Stimulated activated memory B cell treated with anti-CD40 and anti-IgM and Interleukin-4, amounts not matched to agents 10 μg/mL and 1 μg/mL and 100 μg/mL, for 72 hours (primary cell): ENCODE measurements at regions not wholly inside any gene's neighbourhood (a gene's known extent, or its start where the extent isn't known, plus 50 kb on each side); places are given as distances from the start of the nearest gene placed in this dataset.
"Not testable (repeated sequence)": the region's sequence is repeated elsewhere in the genome, so short reads cannot be mapped to it uniquely, and the experiment has no call there.

Experiments
- ATAC-seq: fragments of 150-1000 bp; cut with Tn5 transposase; 2 replicates; pipeline ENCODE4 v1.10.0; 2021
- H3K27ac Mint-ChIP-seq: one replicate; pipeline ENCODE4 v1.8.0; 2022; ENCODE audit warnings: mild to moderate bottlenecking, mixed read lengths
- H3K27me3 Mint-ChIP-seq: one replicate; pipeline ENCODE4 v1.8.0; 2022; ENCODE audit warnings: mixed read lengths
- H3K36me3 Mint-ChIP-seq: one replicate; pipeline ENCODE4 v1.8.0; 2022; ENCODE audit warnings: mixed read lengths
- H3K4me1 Mint-ChIP-seq: one replicate; pipeline ENCODE4 v1.8.0; 2022; ENCODE audit warnings: mixed read lengths
- H3K4me3 Mint-ChIP-seq: one replicate; pipeline ENCODE4 v1.8.0; 2022; ENCODE audit warnings: mild to moderate bottlenecking, moderate library complexity, mixed read lengths
- H3K9me3 Mint-ChIP-seq: one replicate; pipeline ENCODE4 v1.8.0; 2022; ENCODE audit warnings: mixed read lengths

GRCh38 chr4:85018983-85019382, 52.5 kb upstream of the WDFY3 start:
- no peaks in the 10 kb centered on the region for H3K4me1 Mint-ChIP-seq
- no peaks in the 10 kb centered on the region for H3K36me3 Mint-ChIP-seq
- no peak overlapping the region for H3K4me3 Mint-ChIP-seq
- H3K27ac Mint-ChIP-seq = no peak overlapping the region
- no peak for ATAC-seq
- peaks cover 20% of the 10 kb centered on the region for H3K27me3 Mint-ChIP-seq
- H3K9me3 Mint-ChIP-seq = peaks cover 7% of the 10 kb centered on the region

- Mint-ChIP-seq H3K36me3 (no peaks in the 10 kb centered on the region), H3K9me3 (peaks cover 7% of the 10 kb centered on the region), H3K4me3 (no peak overlapping the region), H3K4me1 (no peaks in the 10 kb centered on the region), H3K27ac (no peak overlapping the region), H3K27me3 (peaks cover 20% of the 10 kb centered on the region)
- ATAC-seq = no peak
Measured at GRCh38 chr4:85019411-85019810, 52.9 kb upstream of the WDFY3 start.

- no peak for ATAC-seq
- Mint-ChIP-seq H3K4me1 (no peaks in the 10 kb centered on the region), H3K27me3 (peaks cover 10% of the 10 kb centered on the region), H3K4me3 (no peak overlapping the region), H3K27ac (no peak overlapping the region), H3K36me3 (no peaks in the 10 kb centered on the region), H3K9me3 (no peaks in the 10 kb centered on the region)
Measured at GRCh38 chr4:85024671-85025070, 58.2 kb upstream of the WDFY3 start.

- ATAC-seq = no peak
- no peaks in the 10 kb centered on the region for H3K9me3 Mint-ChIP-seq
- H3K4me3 Mint-ChIP-seq = no peak overlapping the region
- no peaks in the 10 kb centered on the region for H3K4me1 Mint-ChIP-seq
- no peaks in the 10 kb centered on the region for H3K27me3 Mint-ChIP-seq
- H3K36me3 Mint-ChIP-seq = no peaks in the 10 kb centered on the region
- H3K27ac Mint-ChIP-seq = no peak overlapping the region
Measured at GRCh38 chr4:85028910-85029309, 62.4 kb upstream of the WDFY3 start.

- Mint-ChIP-seq H3K4me3 (no peak overlapping the region), H3K27ac (no peak overlapping the region), H3K9me3 (peaks cover 4% of the 10 kb centered on the region), H3K27me3 (no peaks in the 10 kb centered on the region), H3K4me1 (no peaks in the 10 kb centered on the region), H3K36me3 (no peaks in the 10 kb centered on the region)
- ATAC-seq = no peak
Measured at GRCh38 chr4:85029453-85029852, 63.0 kb upstream of the WDFY3 start.

GRCh38 chr4:85030156-85030555, 63.7 kb upstream of the WDFY3 start:
- no peaks in the 10 kb centered on the region for H3K27me3 Mint-ChIP-seq
- H3K9me3 Mint-ChIP-seq = peaks cover 4% of the 10 kb centered on the region
- ATAC-seq = no peak
- H3K27ac Mint-ChIP-seq = no peak overlapping the region
- H3K36me3 Mint-ChIP-seq = no peaks in the 10 kb centered on the region
- no peak overlapping the region for H3K4me3 Mint-ChIP-seq
- no peaks in the 10 kb centered on the region for H3K4me1 Mint-ChIP-seq

GRCh38 chr4:85033838-85034237, 67.3 kb upstream of the WDFY3 start:
- H3K27me3 Mint-ChIP-seq, H3K36me3 Mint-ChIP-seq, H3K4me3 Mint-ChIP-seq, H3K4me1 Mint-ChIP-seq, ATAC-seq, H3K9me3 Mint-ChIP-seq, H3K27ac Mint-ChIP-seq: not testable (repeated sequence)

- no peak for ATAC-seq
- Mint-ChIP-seq H3K4me1 (no peaks in the 10 kb centered on the region), H3K9me3 (no peaks in the 10 kb centered on the region), H3K4me3 (no peak overlapping the region), H3K27me3 (peaks cover 16% of the 10 kb centered on the region), H3K27ac (no peak overlapping the region), H3K36me3 (no peaks in the 10 kb centered on the region)
Measured at GRCh38 chr4:85039526-85039925, 73.0 kb upstream of the WDFY3 start.

- H3K9me3 Mint-ChIP-seq, H3K4me3 Mint-ChIP-seq, H3K27ac Mint-ChIP-seq, ATAC-seq, H3K36me3 Mint-ChIP-seq, H3K4me1 Mint-ChIP-seq: not testable (repeated sequence)
- H3K27me3 Mint-ChIP-seq = peaks cover 45% of the 10 kb centered on the region
Measured at GRCh38 chr4:85043812-85044496, 77.5 kb upstream of the WDFY3 start.

GRCh38 chr4:85050736-85051135, 84.2 kb upstream of the WDFY3 start:
- Mint-ChIP-seq H3K4me3 (no peak overlapping the region), H3K36me3 (no peaks in the 10 kb centered on the region), H3K27me3 (peaks cover 26% of the 10 kb centered on the region), H3K4me1 (no peaks in the 10 kb centered on the region), H3K27ac (no peak overlapping the region), H3K9me3 (peaks cover 5% of the 10 kb centered on the region)
- no peak for ATAC-seq

GRCh38 chr4:85051526-85051925, 85.0 kb upstream of the WDFY3 start:
- no peak for ATAC-seq
- Mint-ChIP-seq H3K36me3 (no peaks in the 10 kb centered on the region), H3K27me3 (peaks cover 21% of the 10 kb centered on the region), H3K4me3 (no peak overlapping the region), H3K9me3 (peaks cover 5% of the 10 kb centered on the region), H3K27ac (no peak overlapping the region), H3K4me1 (no peaks in the 10 kb centered on the region)

GRCh38 chr4:85054925-85055324, 88.4 kb upstream of the WDFY3 start:
- peaks cover 24% of the 10 kb centered on the region for H3K27me3 Mint-ChIP-seq
- not testable (repeated sequence) for H3K4me1 Mint-ChIP-seq, H3K36me3 Mint-ChIP-seq, H3K9me3 Mint-ChIP-seq, ATAC-seq, H3K4me3 Mint-ChIP-seq, H3K27ac Mint-ChIP-seq

GRCh38 chr4:85058551-85058950, 92.1 kb upstream of the WDFY3 start:
- Mint-ChIP-seq H3K27ac (no peak overlapping the region), H3K9me3 (no peaks in the 10 kb centered on the region), H3K4me3 (no peak overlapping the region)

GRCh38 chr4:85061974-85062373, 95.5 kb upstream of the WDFY3 start:
- Mint-ChIP-seq H3K4me3 (no peak overlapping the region), H3K27ac (no peak overlapping the region), H3K4me1 (no peaks in the 10 kb centered on the region), H3K36me3 (no peaks in the 10 kb centered on the region), H3K27me3 (peaks cover 41% of the 10 kb centered on the region), H3K9me3 (no peaks in the 10 kb centered on the region)
- ATAC-seq = no peak

More at GRCh38 chr4:85058551-85058950, 92.1 kb upstream of the WDFY3 start:
- ATAC-seq = no peak
- Mint-ChIP-seq H3K36me3 (no peaks in the 10 kb centered on the region), H3K4me1 (no peaks in the 10 kb centered on the region), H3K27me3 (peaks cover 41% of the 10 kb centered on the region)

GRCh38 chr4:85062466-85062865, 96.0 kb upstream of the WDFY3 start:
- no peak overlapping the region for H3K4me3 Mint-ChIP-seq
- no peaks in the 10 kb centered on the region for H3K4me1 Mint-ChIP-seq
- no peaks in the 10 kb centered on the region for H3K36me3 Mint-ChIP-seq
- no peak for ATAC-seq
- H3K27me3 Mint-ChIP-seq = peaks cover 41% of the 10 kb centered on the region
- H3K27ac Mint-ChIP-seq = no peak overlapping the region
- no peaks in the 10 kb centered on the region for H3K9me3 Mint-ChIP-seq

- Mint-ChIP-seq H3K4me1 (no peaks in the 10 kb centered on the region), H3K36me3 (no peaks in the 10 kb centered on the region), H3K9me3 (no peaks in the 10 kb centered on the region), H3K27ac (no peak overlapping the region), H3K27me3 (peaks cover 28% of the 10 kb centered on the region), H3K4me3 (no peak overlapping the region)
- ATAC-seq = no peak
Measured at GRCh38 chr4:85067342-85067741, 100.9 kb upstream of the WDFY3 start.

- peaks cover 8% of the 10 kb centered on the region for H3K9me3 Mint-ChIP-seq
- ATAC-seq = no peak
- H3K27me3 Mint-ChIP-seq = peaks cover 24% of the 10 kb centered on the region
- H3K27ac Mint-ChIP-seq = no peak overlapping the region
- no peaks in the 10 kb centered on the region for H3K36me3 Mint-ChIP-seq
- peaks cover 13% of the 10 kb centered on the region for H3K4me1 Mint-ChIP-seq
- no peak overlapping the region for H3K4me3 Mint-ChIP-seq
Measured at GRCh38 chr4:85078016-85078415, 111.5 kb upstream of the WDFY3 start.
